Smooth muscle cell (in vitro differentiated cells): ENCODE measurements at regions not wholly inside any gene's neighbourhood (a gene's known extent, or its start where the extent isn't known, plus 50 kb on each side); places are given as distances from the start of the nearest gene placed in this dataset.

Experiments
- DNase-seq: peaks from one replicate; lab custom pipeline; 2025; ENCODE audit not compliant: unreplicated experiment; lab: John Stamatoyannopoulos, UW
- H2AFZ ChIP-seq: fragments of 200-600 bp; sonication (generic); 2 replicates; pipeline ENCODE4 v1.6.0; 2016; ENCODE audit warnings: antibody characterized with exemption, low read depth, mild to moderate bottlenecking
- H3F3A ChIP-seq: fragments of 200-600 bp; sonication (generic); 2 replicates; pipeline ENCODE4 v1.6.0; 2017; ENCODE audit warnings: antibody characterized with exemption, low read depth
- H3K27ac ChIP-seq: fragments of 200-600 bp; sonication (generic); 2 replicates; pipeline ENCODE4 v1.5.1; 2016; ENCODE audit warnings: low read depth, mild to moderate bottlenecking
- H3K27me3 ChIP-seq: fragments of 200-600 bp; sonication (generic); 2 replicates; pipeline ENCODE4 v1.6.1; 2016; ENCODE audit warnings: low read depth, mild to moderate bottlenecking
- H3K36me3 ChIP-seq: fragments of 200-600 bp; sonication (generic); 2 replicates; pipeline ENCODE4 v1.5.1; 2016; ENCODE audit warnings: low read depth
- H3K4me1 ChIP-seq: fragments of 200-600 bp; sonication (generic); 2 replicates; pipeline ENCODE4 v1.5.1; 2016; ENCODE audit warnings: low read depth
- H3K4me2 ChIP-seq: fragments of 200-600 bp; sonication (generic); 2 replicates; pipeline ENCODE4 v1.6.0; 2016; ENCODE audit warnings: mild to moderate bottlenecking
- H3K4me3 ChIP-seq: fragments of 200-600 bp; sonication (generic); 2 replicates; pipeline ENCODE4 v1.5.1; 2016; ENCODE audit warnings: mild to moderate bottlenecking
- H3K79me2 ChIP-seq: fragments of 200-600 bp; sonication (generic); 2 replicates; pipeline ENCODE4 v1.6.0; 2016; ENCODE audit warnings: low read depth, mild to moderate bottlenecking
- H3K9ac ChIP-seq: fragments of 200-600 bp; sonication (generic); 2 replicates; pipeline ENCODE4 v1.6.0; 2016; ENCODE audit warnings: low read depth
- H3K9me3 ChIP-seq: fragments of 200-600 bp; sonication (generic); replicated peaks from 2 replicates; pipeline ENCODE4 v1.5.1; 2016; ENCODE audit warnings: low read depth
- H4K20me1 ChIP-seq: fragments of 200-600 bp; sonication (generic); 2 replicates; pipeline ENCODE4 v1.6.0; 2016; ENCODE audit warnings: low read depth
- CTCF ChIP-seq: fragments of 200-600 bp; sonication (generic); IDR thresholded peaks from 2 replicates; pipeline ENCODE4 v1.5.1; 2017; ENCODE audit warnings: borderline replicate concordance, mild to moderate bottlenecking, antibody characterized with exemption; ENCODE audit not compliant: insufficient read depth, poor library complexity, severe bottlenecking
- WGBS: methylation state at CpG from one replicate; pipeline ENCODE4 v1.1.7; 2016; ENCODE audit warnings: low lambda C conversion rate; 5-methylcytosine and 5-hydroxymethylcytosine counted together

- Histone ChIP-seq H3K9ac (no peak overlapping the region), H3K9me3 (no peaks in the 10 kb centered on the region), H3K27ac (no peak overlapping the region), H3F3A (no peaks in the 10 kb centered on the region), H3K79me2 (no peaks in the 10 kb centered on the region), H3K36me3 (no peaks in the 10 kb centered on the region), H2AFZ (no peak overlapping the region), H3K4me1 (peaks cover 5% of the 10 kb centered on the region), H3K4me2 (peak overlapping the region; percentile 11), H3K27me3 (no peaks in the 10 kb centered on the region), H3K4me3 (no peak overlapping the region), H4K20me1 (no peaks in the 10 kb centered on the region)
- no peak for TF ChIP-seq CTCF
- no peak for DNase-seq
- WGBS, result 36% methylated on average over 3 of the region's 3 CpGs
These were observed 127.2 kb downstream of the ARL5B start for GRCh38 chr10:18786478-18786877.

DNA sequence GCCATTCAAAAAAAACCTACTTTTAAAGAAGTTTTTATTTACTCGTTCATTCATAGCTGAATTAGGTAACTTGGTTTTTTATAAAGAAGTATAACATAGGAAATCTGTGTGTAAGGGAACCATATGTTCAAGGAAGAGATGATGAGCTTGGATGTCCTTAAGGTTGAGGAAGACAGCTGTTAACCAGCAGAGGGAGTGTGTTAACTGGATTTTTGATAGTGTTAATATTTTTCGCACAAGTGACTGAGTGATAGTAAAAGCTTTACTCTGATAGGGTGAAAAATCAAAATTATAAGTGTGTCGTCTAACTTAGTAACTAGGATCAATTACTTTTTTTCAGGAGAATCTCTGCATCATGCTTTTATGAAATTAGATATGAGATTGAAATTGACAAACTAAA is 134.7 kb downstream of the ARL5B start:
- 63% methylated on average over 3 of the region's 3 CpGs for WGBS
- TF ChIP-seq CTCF, result peak; percentile 47
- no peaks in the 10 kb centered on the region for H3K79me2 ChIP-seq
- no peaks in the 10 kb centered on the region for H3K36me3 ChIP-seq
- no peak overlapping the region for H2AFZ ChIP-seq
- H3K9me3 ChIP-seq, result no peaks in the 10 kb centered on the region
- no peaks in the 10 kb centered on the region for H3F3A ChIP-seq
- H3K27me3 ChIP-seq, result no peaks in the 10 kb centered on the region
- no peak overlapping the region for H3K4me3 ChIP-seq
- H3K4me2 ChIP-seq, result no peak overlapping the region
- H3K4me1 ChIP-seq, result no peaks in the 10 kb centered on the region
- H4K20me1 ChIP-seq, result no peaks in the 10 kb centered on the region
- DNase-seq, result no peak
- H3K27ac ChIP-seq, result no peak overlapping the region
- no peak overlapping the region for H3K9ac ChIP-seq

DNA sequence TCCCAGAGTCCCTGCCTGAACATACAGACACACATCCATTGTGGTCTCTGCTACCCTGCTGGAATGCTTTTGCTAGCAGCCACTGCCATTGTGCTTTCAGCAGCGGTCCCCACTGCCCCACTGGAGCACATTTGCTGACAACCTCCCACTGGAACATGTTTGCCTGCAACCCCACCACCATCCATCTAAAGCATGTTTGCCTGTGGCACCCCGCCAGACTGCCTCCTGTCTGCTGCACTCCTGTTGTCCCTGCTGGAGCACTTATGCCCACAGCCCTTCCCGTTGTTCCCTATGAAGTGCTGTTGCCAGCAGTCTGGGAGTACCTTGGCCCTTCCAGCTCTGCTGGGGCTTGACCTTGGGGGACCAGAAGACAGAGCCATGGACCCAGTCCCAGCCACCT is 136.3 kb downstream of the ARL5B start:
- 93% methylated on average over 3 of the region's 3 CpGs for WGBS
- no peak overlapping the region for H3K9ac ChIP-seq
- H3K9me3 ChIP-seq, result no peaks in the 10 kb centered on the region
- no peak overlapping the region for H3K4me2 ChIP-seq
- DNase-seq, result no peak
- no peak overlapping the region for H3K4me3 ChIP-seq
- H3K27ac ChIP-seq, result no peak overlapping the region
- no peaks in the 10 kb centered on the region for H3K79me2 ChIP-seq
- no peak overlapping the region for H2AFZ ChIP-seq
- TF ChIP-seq CTCF, result no peak
- H3K36me3 ChIP-seq, result no peaks in the 10 kb centered on the region
- H3K4me1 ChIP-seq, result no peaks in the 10 kb centered on the region
- no peaks in the 10 kb centered on the region for H3K27me3 ChIP-seq
- H3F3A ChIP-seq, result no peaks in the 10 kb centered on the region
- H4K20me1 ChIP-seq, result no peaks in the 10 kb centered on the region

GRCh38 chr10:18797286-18797685 is 138.1 kb downstream of the ARL5B start:
- Histone ChIP-seq H3K36me3 (no peaks in the 10 kb centered on the region), H3K4me3 (no peak overlapping the region), H3F3A (no peaks in the 10 kb centered on the region), H3K27ac (no peak overlapping the region), H3K79me2 (no peaks in the 10 kb centered on the region), H2AFZ (no peak overlapping the region), H3K9ac (no peak overlapping the region), H4K20me1 (no peaks in the 10 kb centered on the region), H3K4me2 (no peak overlapping the region), H3K27me3 (no peaks in the 10 kb centered on the region), H3K9me3 (no peaks in the 10 kb centered on the region), H3K4me1 (no peaks in the 10 kb centered on the region)
- DNase-seq, result no peak
- TF ChIP-seq CTCF, result no peak
- 80% methylated on average over 3 of the region's 3 CpGs for WGBS
